Stimulated activated CD8-positive, alpha-beta memory T cell treated with anti-CD3 and anti-CD28 coated beads, Interleukin-7, amount 100 ng/mL, for 24 hours (primary cell): ENCODE measurements at regions not wholly inside any gene's neighbourhood (a gene's known extent, or its start where the extent isn't known, plus 50 kb on each side); places are given as distances from the start of the nearest gene placed in this dataset.

ENCODE experiments used
- DNase-seq: peaks from one replicate; pipeline ENCODE4 v3.0.0-alpha.2; 2020; ENCODE audit warnings: low read depth

DNA sequence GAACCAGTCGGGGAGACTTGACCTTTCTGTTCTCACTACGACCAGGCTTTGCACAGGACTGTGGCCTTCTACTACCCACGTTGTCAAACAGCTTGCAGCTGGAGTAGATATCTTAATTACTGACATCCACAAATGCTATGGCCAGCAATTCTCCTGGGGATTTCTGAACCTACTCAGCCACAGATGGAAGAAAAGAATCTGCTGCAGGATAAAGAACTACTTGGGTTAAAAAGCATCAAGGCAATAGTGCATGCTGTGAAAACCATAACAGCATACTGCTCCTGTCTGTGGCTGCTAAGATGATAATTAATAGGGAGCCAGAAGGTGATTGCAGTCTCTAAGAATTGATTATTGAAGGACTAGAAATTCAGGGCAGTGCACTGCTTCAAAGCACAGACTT, 859.2 kb upstream of the SEMA6D start:
- no peak for DNase-seq

DNA sequence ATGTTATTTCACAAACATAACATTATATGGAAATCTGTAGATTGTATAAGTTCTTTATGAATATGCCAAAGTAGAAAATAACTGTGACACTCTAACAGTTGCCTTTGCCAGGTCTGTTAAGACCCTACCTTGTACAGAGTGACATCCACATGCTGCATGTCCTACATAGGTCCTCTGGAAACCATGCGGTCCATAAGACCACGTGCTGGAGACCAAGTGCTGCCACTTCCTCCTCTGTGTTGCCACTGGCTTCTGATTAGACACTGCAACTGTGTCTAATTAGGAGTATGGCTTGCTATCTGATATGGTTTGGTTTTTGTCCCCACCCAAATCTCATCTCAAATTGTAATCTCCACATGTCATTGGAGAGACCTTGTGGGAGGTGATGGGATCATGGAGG, 855.5 kb upstream of the SEMA6D start:
- no peak for DNase-seq

DNA sequence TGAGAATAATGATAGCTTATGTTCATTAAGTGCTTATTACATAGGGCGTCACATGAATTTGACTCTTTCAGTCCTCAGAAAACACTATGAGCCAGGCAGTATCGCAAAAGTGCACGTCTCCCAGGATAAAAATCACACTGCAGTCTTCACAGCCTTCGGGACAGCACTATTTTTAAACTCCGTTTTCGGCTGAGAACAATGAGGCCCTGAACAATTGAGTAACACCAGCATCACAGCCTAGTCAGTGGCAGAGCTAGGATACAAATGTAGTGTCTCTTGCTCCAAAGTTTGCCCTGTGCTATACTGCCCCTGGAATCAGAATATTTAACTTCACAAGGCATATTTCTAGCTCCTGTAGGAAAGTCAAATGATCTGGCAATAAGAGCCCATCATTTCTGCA, 852.1 kb upstream of the SEMA6D start:
- no peak for DNase-seq

DNA sequence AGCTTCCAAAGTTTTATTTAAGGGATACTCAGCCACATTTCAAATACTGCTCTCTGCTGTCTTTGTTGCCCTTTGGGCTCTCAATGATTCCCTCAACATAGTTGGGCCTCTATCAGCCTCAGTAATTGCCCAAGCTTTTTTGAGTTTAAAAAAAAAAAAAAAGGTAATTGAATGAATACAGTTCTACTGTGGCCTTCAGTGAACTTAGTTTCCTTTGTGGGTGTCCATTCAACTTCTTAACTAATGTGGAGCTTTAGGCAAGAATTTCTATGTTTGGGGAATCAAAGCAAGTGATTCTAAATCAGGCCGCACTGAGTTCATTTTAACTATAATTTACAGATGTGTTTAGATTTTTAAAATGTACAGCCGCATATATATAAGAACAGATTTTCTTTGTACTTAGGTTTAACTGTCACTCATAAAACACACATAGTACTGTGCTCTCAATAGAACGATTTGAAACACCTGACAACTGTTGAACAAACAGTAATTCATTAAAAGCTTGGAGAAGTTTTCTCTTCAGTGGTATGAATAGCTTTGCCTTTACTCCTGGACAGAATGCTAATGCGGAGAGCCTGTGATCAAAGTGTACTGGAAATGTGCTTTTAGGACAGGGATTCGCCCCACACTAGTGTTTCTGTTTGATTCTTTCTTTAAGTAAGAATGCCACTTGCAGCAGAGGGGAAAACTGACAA, 844.9 kb upstream of the SEMA6D start:
- no peak for DNase-seq

DNA sequence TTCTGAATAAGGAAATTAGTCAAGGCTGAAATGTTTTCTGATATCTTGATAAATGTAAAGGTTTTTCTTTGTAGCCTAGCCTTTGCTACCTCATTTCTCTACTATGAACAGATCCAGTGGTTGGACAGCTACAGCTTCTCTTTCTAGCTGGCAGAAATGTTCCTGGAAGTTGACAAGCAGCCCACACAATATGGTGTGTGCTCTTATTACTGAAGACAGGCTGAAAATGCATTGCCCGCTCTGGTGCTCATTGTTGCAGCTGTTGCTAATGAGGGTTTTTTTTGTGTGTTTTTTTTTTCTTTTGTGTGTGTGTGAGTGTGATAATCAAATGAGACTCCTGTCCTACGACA, 844.3 kb upstream of the SEMA6D start:
- DNase-seq, result no peak

DNA sequence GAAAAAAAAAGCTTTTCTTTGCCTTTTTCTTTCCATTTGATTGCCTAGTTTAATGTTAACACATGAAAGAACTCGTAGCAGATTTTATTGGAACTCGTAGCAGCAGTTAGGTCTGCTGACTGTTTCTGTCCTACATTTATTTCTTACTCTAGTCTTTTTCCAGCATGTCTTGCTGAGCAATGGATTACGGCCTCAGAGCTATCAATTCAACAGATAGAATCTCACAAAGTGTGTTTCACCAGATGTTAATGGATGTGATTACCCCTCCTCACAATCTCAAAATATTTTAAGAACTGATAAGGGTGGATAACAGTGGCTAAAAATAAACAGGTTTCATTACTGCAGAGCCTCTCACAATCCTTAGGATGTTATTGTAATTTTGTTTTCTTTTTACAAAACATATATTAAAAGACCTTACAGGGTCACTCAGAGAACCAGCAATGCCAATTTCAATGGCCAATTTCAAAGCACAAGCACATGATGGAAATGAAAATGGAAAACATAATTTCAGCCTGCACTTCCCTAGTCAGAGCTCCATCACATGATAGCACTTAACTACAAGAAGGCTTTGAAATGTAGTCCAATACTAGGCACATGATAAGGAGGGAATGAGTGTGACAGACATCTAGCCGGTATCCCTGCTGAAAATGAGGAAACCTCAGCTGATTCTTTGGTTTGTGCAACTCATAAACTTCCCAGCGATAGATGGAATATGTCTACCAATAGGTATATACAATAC, 838.1 kb upstream of the SEMA6D start:
- DNase-seq, result no peak

DNA sequence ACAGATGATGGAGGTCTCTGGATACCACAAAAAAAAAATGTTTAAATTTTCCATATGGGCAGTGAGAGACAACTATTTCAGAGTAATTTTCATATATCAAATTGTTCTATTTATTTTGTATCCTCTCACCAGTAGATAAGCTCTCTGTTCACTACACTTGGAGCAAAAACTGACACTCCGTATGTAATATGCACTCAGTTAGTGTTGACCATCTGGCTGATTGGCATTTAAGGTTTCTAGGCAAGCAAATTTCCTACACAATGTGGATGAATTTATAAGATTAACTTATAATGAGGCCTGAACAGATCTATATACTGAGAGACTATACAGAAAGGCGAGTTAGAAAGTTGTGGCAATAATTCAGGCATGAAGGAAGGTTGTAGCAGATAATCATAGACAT, 836.5 kb upstream of the SEMA6D start:
- DNase-seq, result no peak

DNA sequence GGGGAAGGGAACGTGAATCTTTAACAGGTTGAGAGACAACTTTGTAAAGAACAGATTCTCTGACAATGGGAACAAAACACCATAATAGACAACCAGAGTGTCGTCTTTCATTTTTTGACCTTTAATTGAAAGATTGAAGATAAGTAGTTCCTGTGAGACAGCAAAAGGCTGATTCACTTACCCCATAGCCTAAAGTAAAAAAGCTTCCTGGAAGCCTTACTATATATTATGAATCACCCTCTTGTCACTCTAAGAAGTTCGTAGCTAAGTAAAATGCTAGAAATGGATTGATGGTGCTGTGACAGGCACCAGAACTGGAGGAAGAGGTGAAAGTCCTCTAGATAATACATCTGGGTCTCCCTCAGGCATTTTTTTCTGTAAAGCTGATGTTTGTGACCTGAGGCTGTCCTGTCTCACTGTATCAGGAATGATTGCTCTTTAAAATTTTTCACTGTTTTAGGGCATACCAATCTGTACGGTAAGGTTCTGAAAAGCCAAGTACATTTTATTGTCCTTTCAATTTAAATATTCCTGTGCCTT, 824.6 kb upstream of the SEMA6D start:
- no peak for DNase-seq

DNA sequence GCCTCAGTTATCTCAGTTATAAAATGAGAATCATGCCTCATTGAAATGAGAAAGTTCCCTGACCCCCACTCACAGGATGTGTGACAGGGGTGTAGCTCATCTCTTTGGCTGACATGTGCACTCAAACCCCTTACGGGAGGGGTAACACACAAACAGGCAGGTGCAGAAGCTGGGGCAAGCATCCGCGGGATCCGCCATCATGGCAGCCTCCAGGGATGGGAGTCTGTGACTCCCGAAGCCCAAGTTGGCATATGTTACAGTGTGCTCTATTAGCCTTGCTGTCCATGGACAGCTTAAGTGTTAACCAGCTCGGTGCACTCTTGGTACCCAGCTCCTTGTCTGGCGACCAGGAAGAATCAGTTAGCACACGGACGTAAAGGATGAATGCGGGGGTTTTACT, 822.7 kb upstream of the SEMA6D start:
- DNase-seq, result no peak

DNA sequence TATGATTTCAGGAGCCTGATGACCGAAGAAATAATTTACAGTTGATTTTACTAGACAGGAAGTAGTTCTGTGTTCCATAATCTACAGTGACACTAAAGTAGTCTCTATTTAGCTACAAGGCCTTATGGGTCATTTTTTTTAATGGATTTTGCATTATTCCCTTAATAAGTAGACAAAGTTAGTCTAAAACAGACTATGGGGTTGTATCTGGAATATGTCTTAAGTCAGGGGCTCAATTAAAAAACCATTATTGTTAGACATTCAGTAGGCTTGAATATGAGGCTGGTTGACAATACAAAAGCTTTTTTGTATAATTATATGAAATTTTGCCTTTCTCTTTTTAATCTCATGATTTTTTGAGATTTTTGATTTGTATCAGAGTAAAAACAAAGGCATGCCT, 820.0 kb upstream of the SEMA6D start:
- no peak for DNase-seq

DNA sequence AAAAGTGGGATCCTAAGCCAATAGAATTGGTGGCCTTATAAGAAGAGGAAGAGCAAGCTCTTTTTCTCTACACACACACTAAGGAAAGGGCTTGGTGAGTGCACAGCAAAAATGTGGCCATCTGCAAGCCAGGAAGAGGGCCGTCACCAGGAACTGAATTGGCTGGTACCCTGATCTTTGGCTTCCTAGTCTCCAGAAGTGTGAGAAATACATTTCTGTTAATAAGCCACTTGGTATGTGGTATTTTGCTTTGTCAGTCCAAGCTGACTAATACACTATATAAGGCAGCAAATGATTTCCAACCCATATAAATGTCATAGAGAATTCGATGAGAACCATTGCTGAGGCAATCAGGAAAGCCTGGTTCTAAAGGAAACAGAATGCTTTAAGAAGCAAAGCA, 816.3 kb upstream of the SEMA6D start:
- DNase-seq, result no peak

DNA sequence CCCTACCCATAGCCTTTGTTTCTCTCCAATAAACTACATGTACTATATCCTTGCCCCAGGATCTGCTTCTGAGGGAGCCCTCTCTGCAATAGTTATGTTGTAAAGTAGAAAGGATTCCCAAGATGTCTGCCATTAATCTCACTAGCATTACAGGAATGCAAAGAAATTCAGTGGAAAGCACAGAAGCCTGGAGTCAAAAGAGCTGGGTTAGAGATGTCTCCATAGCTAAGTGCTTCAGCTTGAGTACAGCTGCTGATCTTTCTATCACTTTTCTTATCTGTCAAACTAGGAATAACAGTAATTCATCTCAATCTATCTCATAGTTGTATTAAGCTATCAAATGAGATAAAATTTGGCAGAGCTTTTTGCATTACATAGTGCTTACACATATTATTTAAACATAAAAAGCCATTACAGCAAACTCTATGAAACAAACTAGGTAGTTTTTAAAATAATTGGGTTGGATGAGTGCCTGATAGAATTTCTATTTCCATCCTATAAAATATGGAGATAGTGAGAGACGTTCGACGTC, 799.5 kb upstream of the SEMA6D start:
- no peak for DNase-seq

DNA sequence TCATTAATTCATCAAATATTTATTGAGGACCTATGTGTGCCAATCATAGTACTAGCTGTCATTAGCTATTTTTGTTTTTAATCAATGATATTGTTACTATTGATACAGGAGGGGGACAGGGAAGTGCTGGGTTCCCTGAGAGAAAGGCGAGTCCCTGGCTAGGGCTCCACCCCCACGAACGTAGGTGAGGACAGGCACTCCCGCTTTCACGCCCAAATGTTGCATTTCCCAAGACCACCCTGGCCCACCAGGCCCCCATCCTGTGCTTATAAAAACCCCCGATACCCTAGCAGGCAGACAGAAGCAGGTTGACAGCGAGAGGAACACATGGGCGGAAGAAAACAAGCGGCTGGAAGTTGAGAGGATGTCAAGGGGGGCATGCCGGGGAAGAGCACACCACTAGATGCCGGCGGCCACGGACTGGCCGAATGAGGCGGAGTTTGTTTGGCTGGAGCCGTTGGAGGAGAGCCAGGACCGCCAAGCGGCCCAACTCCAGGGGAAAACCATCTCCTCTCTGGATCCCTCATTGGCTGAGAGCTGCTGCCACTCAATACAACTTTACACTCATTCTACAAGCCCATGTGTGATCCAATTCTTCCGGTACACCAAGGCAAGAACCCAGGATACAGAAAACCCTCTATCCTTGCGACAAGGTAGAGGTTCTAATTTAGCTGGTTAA, 798.7 kb upstream of the SEMA6D start:
- DNase-seq, result no peak

DNA sequence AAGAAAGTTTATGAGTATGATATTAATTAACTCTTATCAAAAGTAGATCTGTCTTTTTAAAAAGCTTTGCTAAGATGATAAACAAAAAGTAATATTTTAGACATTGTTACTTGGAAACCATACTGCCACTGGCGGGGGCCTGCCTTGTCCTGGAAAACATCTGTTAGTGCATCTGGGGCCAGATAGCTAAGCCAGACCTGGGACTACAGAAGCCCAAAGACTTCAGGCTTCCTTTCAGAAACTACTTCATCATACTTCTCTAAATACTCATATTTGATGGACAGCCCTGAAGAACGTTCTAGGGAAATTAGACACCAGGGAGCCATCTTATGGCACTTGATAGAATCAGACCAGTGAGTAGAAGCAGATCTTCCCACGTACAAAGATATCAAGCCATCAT, 795.4 kb upstream of the SEMA6D start:
- no peak for DNase-seq

DNA sequence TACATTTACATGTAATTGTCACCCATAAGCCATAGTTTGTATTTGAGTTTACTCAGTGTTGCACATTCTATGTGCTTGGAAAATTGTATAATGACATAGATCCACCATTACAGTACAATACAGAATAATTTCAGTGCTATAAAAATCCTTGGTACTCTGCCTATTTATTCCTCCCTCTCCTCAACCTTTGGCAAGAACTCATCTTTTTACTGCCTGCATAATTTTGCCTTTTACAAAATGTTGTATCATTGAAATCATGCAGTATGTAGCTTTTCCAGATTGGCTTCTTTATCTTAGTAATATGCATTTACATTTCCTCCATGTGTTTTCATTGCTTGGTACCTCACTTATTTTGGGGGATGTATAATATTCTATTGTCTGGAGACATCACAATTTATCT, 786.9 kb upstream of the SEMA6D start:
- no peak for DNase-seq

DNA sequence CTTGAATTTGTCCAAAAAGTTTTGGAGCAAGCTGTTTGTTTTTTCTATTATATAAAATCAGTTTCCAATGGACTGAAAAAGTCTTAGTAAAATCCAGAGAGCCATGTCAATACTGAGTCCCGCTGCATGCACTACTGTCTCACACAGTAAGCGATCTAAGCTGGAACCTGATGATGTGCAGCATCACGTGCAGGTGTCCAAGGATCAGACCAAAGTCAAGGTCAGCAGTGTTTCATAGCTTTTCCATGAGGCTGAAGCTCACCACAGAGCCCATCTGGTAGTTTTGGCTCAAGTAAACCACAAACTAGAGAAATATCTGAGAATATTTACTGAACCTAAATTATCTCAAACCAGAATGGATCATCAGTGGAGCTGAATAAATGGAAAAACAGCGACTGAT, 784.0 kb upstream of the SEMA6D start:
- DNase-seq, result no peak

DNA sequence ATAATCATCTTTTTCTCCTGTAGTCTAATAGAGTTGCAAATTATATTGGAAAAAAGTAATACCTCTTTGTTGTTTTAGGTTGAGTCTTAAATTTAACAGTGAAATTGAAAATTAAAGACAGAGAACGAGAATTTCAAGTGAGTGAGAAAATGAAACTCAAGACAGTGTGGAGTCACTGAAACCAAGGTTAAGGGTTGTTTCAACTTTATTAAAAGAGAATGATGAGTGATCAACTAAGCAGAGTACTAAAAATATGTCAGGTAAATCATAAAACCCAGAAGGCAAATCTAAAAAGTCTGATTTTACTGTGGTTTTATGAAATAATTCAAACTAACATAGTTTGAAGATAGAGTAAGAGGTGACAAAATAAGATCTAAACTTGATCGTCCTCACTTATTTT, 782.5 kb upstream of the SEMA6D start:
- DNase-seq, result no peak

DNA sequence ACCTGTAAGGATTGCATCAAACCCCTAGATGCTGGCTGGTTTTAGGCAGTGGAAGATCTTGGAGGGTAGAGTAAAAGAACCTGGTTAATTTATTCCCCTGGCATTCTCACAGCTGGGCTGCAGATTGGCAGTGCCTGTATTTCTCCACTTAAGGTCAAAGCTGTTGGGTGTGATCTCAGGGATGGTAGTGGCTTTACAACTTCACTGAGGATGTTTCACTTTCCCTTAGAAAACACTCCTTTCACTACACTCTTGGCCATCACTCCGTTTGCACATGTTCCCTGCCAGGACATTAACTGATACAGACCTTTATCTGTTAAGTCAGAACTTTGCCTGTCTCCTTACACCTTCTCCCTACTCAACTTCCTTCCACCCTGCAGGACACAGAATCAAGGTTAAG, 779.1 kb upstream of the SEMA6D start:
- DNase-seq, result no peak

DNA sequence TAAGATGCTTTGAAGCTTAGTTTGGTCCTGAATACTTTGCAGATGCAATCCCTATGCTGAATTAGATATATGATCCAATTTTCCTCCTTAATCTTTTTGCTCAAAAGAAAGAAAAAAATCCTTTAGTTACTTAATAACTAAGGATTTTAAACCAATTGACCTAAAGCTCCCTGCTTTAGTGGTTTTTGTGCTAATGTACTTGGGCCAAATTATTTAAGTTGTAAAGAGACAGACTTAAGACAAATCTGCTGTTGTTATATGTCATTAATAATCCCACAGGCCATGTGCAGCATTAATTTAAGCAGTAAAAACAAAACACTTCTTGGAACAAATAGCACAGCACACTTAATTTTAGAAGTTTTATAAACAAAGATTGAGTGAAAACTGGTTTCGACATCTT, 776.1 kb upstream of the SEMA6D start:
- no peak for DNase-seq

DNA sequence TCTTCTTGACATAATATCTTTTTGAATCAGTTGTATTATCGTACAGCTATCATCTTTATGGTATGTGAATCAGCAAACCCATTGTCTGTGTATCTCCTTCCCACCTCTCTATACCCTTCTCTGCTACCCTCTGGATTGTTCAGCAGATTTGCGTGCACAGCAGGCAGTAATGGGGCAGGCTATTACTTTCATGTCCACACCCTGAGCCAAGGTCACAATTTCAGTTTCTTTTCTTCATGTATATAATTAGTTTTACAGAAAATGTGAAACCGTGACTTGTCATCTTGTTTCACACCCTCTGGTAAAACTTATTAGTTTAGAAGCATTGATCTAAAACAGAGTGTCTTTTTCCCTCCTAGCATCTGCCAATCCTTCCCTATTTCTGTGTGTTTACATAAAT, 770.4 kb upstream of the SEMA6D start:
- no peak for DNase-seq

DNA sequence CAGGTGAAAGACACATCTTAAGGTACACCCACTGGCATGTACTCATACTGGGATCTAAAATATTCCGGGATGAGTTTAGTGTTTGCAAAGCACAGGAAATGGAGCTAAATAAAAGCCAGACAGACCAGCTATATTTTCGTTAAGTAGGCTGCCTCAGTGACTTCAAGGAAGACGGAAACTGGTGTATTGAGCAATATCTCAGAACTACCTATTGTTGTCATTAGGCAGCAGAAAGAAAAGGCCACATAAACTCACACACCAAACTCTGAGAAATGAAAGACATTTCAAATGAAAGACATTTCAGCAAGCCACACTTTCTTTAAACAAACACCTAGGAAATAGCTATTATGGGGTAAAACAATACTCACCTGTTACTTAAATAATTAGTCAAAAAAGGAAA, 761.7 kb upstream of the SEMA6D start:
- DNase-seq, result no peak

DNA sequence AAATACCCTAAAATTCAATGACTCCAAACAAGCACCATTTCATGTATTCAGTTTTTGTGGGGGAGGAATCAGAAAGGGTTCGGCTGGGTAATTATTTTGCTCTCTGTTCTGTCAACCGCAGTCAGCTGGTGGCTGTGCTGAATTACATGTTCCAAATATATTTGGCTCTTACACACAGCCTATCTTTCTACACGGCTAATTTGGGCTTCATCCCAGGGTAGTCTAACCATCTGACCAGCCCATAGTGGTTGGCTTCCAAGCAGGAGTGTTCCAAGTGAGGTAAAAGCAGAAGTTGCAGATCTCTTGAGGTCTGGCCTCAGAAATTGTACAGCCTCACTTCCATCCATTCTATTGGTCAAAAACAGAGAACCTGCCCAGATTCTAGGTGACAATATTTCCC, 760.8 kb upstream of the SEMA6D start:
- DNase-seq, result no peak

DNA sequence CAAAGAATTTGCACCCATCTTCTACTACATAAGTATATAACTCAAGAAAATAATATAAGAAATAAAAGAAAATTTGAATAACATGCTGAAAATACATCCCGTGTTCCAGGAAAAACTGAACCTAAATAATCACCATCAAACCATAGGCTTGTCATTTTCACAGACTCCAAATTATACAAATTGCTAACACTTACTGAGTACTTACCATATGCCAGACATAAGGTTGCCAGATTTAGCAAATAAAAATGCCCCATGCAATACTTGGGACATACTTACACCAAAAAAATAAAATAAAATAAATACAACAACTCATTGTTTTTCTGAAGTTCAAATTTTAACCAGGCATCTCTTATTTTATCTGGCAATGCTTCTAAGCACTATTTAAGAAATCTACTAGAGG, 760.4 kb upstream of the SEMA6D start:
- no peak for DNase-seq
